Neural crest cell (in vitro differentiated cells): ENCODE measurements at regions not wholly inside any gene's neighbourhood (a gene's known extent, or its start where the extent isn't known, plus 50 kb on each side); places are given as distances from the start of the nearest gene placed in this dataset.
"Not testable (repeated sequence)": the region's sequence is repeated elsewhere in the genome, so short reads cannot be mapped to it uniquely, and the experiment has no call there.

Source experiments
- DNase-seq: peaks from one replicate; pipeline ENCODE4 v3.0.0; 2021; ENCODE audit warnings: low read depth, mixed read lengths, low spot score
- H3K27ac Mint-ChIP-seq: one replicate; pipeline ENCODE4 v1.8.0; 2021; ENCODE audit warnings: mild to moderate bottlenecking, mixed read lengths; ENCODE audit not compliant: unreplicated experiment
- H3K27me3 Mint-ChIP-seq: 2 replicates; pipeline ENCODE4 v1.8.0; 2021; ENCODE audit warnings: low read depth, mild to moderate bottlenecking, mixed read lengths
- H3K36me3 Mint-ChIP-seq: 2 replicates; pipeline ENCODE4 v1.8.0; 2021; ENCODE audit warnings: low read depth, mild to moderate bottlenecking, mixed read lengths
- H3K4me1 Mint-ChIP-seq: 2 replicates; pipeline ENCODE4 v1.8.0; 2021; ENCODE audit warnings: mixed read lengths
- H3K4me3 Mint-ChIP-seq: one replicate; pipeline ENCODE4 v1.8.0; 2021; ENCODE audit warnings: mild to moderate bottlenecking, mixed read lengths
- H3K9me3 Mint-ChIP-seq: 2 replicates; pipeline ENCODE4 v1.8.0; 2021; ENCODE audit warnings: mixed read lengths
- TF ChIP-seq, protein P1 (sequence below): fragments of 200-600 bp; sonication (generic); conservative IDR thresholded peaks from 2 replicates; pipeline ENCODE4 v1.5.0; 2021; ENCODE audit warnings: antibody characterized with exemption, mild to moderate bottlenecking

GRCh38 chr3:72077473-72078259 lies 292.7 kb upstream of the PROK2 start:
- DNase-seq = no peak
- no peaks in the 10 kb centered on the region for H3K36me3 Mint-ChIP-seq
- no peak overlapping the region for H3K4me3 Mint-ChIP-seq
- H3K27me3 Mint-ChIP-seq = no peaks in the 10 kb centered on the region
- H3K9me3 Mint-ChIP-seq = peaks cover 15% of the 10 kb centered on the region
- TF ChIP-seq, protein P1, sequence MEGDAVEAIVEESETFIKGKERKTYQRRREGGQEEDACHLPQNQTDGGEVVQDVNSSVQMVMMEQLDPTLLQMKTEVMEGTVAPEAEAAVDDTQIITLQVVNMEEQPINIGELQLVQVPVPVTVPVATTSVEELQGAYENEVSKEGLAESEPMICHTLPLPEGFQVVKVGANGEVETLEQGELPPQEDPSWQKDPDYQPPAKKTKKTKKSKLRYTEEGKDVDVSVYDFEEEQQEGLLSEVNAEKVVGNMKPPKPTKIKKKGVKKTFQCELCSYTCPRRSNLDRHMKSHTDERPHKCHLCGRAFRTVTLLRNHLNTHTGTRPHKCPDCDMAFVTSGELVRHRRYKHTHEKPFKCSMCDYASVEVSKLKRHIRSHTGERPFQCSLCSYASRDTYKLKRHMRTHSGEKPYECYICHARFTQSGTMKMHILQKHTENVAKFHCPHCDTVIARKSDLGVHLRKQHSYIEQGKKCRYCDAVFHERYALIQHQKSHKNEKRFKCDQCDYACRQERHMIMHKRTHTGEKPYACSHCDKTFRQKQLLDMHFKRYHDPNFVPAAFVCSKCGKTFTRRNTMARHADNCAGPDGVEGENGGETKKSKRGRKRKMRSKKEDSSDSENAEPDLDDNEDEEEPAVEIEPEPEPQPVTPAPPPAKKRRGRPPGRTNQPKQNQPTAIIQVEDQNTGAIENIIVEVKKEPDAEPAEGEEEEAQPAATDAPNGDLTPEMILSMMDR = no peak
- no peak overlapping the region for H3K27ac Mint-ChIP-seq
- peaks cover 12% of the 10 kb centered on the region for H3K4me1 Mint-ChIP-seq

DNA sequence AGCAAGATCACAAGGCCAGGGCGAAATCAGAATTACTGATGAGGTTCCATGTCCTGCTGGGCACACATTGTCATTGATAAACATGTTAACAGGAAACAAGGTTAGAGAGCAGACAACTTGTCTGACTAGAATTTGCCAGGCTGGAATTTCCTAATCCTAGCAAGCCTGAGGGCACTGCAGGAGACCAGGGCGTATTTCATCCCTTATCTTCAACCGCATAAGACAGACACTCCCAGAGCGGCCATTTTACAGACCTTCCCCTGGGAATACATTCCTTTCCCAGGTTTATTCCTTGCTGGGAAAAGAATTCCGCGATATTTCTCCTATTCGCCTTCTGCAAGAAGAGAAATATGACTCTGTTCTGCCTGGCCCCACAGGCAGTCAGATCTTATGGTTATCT lies 290.9 kb upstream of the PROK2 start:
- not testable (repeated sequence) for H3K36me3 Mint-ChIP-seq, DNase-seq, H3K27ac Mint-ChIP-seq, H3K27me3 Mint-ChIP-seq, H3K4me1 Mint-ChIP-seq, H3K4me3 Mint-ChIP-seq
- peaks cover 15% of the 10 kb centered on the region for H3K9me3 Mint-ChIP-seq

DNA sequence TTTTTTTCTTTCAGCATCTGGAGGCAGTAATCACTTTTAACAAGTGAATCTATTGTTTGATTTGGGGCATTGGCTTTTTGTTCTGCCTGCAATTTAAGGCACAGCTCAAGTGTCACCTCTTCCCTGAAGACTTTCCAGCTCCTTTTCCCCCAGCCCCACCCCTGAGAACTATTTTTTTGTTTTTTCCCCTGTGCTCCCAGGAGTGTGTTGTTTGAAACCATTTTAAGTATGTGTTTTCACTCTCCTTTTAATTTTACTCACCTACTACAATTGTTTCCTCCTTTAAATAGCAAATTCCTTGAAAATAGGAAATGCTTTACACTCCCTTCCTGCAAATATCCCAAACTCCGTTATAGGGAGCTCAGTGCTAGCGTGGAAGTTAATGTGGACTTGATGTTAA lies 286.7 kb upstream of the PROK2 start:
- no peaks in the 10 kb centered on the region for H3K36me3 Mint-ChIP-seq
- peaks cover 2% of the 10 kb centered on the region for H3K27me3 Mint-ChIP-seq
- H3K27ac Mint-ChIP-seq = no peak overlapping the region
- no peaks in the 10 kb centered on the region for H3K4me1 Mint-ChIP-seq
- no peak for DNase-seq
- H3K9me3 Mint-ChIP-seq = peaks cover 10% of the 10 kb centered on the region
- no peak overlapping the region for H3K4me3 Mint-ChIP-seq
- TF ChIP-seq, protein P1 = no peak

DNA sequence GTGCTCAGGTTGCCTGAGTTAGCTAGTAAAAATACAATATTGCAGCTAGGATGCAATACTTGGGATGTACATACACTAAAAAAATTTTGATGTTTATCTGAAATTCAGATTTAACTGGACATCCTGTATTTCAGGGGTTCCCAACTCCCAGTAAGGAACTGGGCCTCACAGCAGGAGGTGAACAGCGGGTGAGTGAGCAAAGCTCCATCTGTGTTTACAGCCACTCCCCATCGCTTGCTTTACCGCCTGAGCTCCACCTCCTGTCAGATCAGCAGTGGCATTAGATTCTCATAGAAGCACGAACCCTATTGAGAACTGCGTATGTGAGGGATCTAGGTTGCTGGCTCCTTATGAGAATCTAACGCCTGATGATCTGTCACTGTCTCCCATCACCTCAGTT lies 285.1 kb upstream of the PROK2 start:
- H3K4me3 Mint-ChIP-seq = no peak overlapping the region
- no peak for DNase-seq
- H3K27me3 Mint-ChIP-seq = peaks cover 2% of the 10 kb centered on the region
- TF ChIP-seq, protein P1 = no peak
- no peaks in the 10 kb centered on the region for H3K36me3 Mint-ChIP-seq
- H3K4me1 Mint-ChIP-seq = no peaks in the 10 kb centered on the region
- no peak overlapping the region for H3K27ac Mint-ChIP-seq
- H3K9me3 Mint-ChIP-seq = peaks cover 1% of the 10 kb centered on the region

GRCh38 chr3:72069543-72069942 lies 284.6 kb upstream of the PROK2 start:
- TF ChIP-seq, protein P1 = no peak
- Mint-ChIP-seq H3K9me3 (no peaks in the 10 kb centered on the region), H3K27ac (no peak overlapping the region), H3K4me1 (no peaks in the 10 kb centered on the region), H3K4me3 (no peak overlapping the region), H3K27me3 (peaks cover 2% of the 10 kb centered on the region), H3K36me3 (no peaks in the 10 kb centered on the region)
- no peak for DNase-seq

GRCh38 chr3:72068621-72069020 lies 283.7 kb upstream of the PROK2 start:
- Mint-ChIP-seq H3K27ac (no peak overlapping the region), H3K27me3 (peaks cover 2% of the 10 kb centered on the region), H3K4me1 (no peaks in the 10 kb centered on the region), H3K4me3 (no peak overlapping the region), H3K9me3 (peaks cover 4% of the 10 kb centered on the region), H3K36me3 (no peaks in the 10 kb centered on the region)
- DNase-seq = no peak
- TF ChIP-seq, protein P1 = no peak
